Esophagus squamous epithelium (tissue), 4 donors: ENCODE measurements at regions not wholly inside any gene's neighbourhood (a gene's known extent, or its start where the extent isn't known, plus 50 kb on each side); places are given as distances from the start of the nearest gene placed in this dataset.

Experiments
- CTCF ChIP-seq, 6 experiments: fragments of 450-650 bp in 4 of 6; fragments of 200-600 bp in 2 of 6; sonication (generic) in 2 of 6; IDR thresholded peaks; one replicate each; pipeline ENCODE4 v1.5.1; 2016 to 2019; ENCODE audit warnings: antibody characterized with exemption in 6 of 6, mild to moderate bottlenecking in 4 of 6, moderate library complexity in 4 of 6
- POLR2A ChIP-seq, 4 donors: fragments of 450-650 bp; IDR thresholded peaks; one replicate each; pipeline ENCODE4 v1.6.1; 2017; ENCODE audit warnings: antibody characterized with exemption in 4 of 4, mild to moderate bottlenecking in 4 of 4, moderate library complexity in 3 of 4

- TF ChIP-seq CTCF (IDR thresholded peaks at IDR 0.05) (peak in 4 of 6 experiments; percentile 23 to 47 (median 32)), POLR2A (IDR thresholded peaks at IDR 0.05) (no peak)
Measured at GRCh38 chr9:105901514-105902109, 207.3 kb downstream of the TMEM38B start.
